Activated CD4-positive, alpha-beta T cell treated with anti-CD3 and anti-CD28 coated beads, Interleukin-2, amount 50 U/mL, for 16 hours (primary cell): ENCODE measurements at regions not wholly inside any gene's neighbourhood (a gene's known extent, or its start where the extent isn't known, plus 50 kb on each side); places are given as distances from the start of the nearest gene placed in this dataset.

Experiments
- DNase-seq: peaks from one replicate; pipeline ENCODE4 v3.0.0-alpha.2; 2020

- no peak for DNase-seq
Measured at GRCh38 chr5:88144219-88145001, 124.2 kb downstream of the TMEM161B start.

- DNase-seq = no peak
Measured at GRCh38 chr5:88143693-88144218, 124.9 kb downstream of the TMEM161B start.

GRCh38 chr5:88142886-88143692, 125.6 kb downstream of the TMEM161B start:
- no peak for DNase-seq

GRCh38 chr5:88142636-88142885, 126.1 kb downstream of the TMEM161B start:
- no peak for DNase-seq

DNA sequence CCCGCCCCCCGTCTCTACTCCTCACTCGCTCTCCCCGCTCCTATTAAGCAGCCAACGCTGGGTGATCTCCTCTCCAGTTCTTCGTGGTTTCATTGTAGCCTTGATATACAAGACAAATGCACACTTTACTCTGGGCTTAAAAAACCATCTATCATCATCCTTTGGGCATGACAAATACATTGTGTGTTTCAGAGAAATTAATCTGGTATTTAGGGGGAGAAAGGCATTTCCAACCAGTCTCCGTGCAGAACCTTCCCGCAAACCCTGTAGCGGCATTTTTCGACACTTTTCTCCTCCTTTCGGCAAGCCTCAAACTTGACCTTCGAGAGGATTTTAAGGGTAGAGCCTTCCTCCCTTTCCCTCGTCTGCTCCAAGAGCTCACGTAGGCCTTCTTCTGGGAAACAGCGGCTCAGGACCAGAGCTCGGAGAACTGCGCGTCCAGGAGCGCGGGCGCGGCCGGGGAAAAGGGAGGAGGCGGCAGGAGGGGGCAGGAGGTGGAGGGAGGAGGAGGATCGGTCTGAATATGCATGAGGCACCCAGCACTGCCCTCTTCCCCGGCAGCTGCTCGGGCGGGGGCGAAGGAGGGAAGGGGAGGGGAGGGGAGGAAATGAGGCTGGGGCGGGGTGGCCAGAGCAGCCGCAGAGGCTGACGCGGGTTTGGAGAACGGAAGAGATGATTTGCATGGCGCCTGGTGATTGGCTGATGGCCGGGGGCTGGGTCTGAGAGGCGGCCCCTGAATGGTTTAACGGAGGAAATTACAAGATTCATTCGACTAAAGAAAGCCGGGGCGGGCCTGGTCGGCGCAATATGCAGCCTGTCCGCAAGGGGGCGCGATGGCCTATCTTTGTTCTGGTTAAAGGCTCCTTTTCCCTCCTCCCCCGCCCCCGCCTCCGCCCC, 127.5 kb downstream of the TMEM161B start:
- DNase-seq = peak; percentile 97

- DNase-seq = no peak
Measured at GRCh38 chr5:88140396-88140855, 128.2 kb downstream of the TMEM161B start.

- no peak for DNase-seq
Measured at GRCh38 chr5:88130211-88130815, 138.3 kb downstream of the TMEM161B start.

DNA sequence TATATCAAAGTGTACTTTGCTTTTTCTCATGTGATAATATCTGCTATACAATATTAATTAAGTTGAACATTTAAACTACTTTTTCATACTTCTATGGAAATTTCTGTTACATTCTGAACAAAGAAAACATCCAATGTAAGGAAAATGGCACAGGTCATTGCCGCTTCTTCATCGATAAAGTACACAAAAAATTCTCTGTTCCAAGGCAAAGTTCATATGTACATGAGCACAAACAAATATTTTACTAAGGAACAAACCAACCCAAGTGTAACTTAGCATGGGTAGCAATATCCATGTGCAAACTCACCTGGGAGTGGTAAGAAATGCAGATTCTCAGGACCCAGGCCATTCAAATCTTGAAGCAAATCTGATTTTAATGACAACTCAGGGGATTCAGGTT, 139.8 kb downstream of the TMEM161B start:
- DNase-seq = no peak

DNA sequence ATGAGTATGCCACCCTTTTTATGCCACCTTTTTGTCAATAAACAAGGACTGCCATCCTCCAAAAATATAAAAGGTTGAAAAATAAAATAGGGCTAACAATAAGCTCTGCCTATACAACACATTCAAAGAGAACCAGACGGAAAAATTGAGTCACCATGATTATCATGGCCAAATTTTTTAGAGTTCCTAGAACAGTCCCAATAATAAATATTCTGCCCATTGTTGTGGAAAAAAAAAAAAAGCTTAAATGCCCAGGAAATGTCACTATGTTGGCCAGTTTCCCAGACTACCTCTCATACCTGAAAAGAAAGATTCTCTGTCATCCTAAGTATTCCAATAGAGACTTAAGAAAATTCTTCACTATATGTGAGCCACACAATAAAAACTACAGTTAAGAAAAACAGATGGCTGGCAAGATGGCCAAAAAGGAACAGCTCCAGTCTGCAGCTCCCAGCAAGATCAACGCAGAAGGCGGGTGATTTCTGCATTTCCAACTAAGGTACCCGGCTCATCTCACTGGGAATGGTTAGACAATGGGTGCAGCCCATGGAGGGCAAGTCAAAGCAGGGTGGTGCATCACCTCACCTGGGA, 149.0 kb downstream of the TMEM161B start:
- DNase-seq = no peak

DNA sequence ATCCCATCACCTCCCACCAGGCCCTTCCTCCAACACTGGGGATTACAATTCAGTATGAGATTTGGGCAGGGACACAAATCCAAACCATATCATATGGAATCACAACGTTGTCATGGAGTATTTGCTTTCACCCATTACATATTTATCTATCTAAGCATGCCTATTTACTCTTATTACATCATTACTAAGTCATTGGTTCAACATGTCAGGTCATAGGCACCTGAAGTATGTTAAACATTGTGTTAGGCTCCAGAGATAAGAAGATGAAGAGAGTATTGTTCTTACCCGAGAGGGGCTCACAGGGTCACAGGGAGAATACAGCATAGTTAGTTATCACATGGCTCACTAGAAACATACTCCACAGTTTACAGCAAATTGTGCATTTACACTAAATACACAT, 150.5 kb downstream of the TMEM161B start:
- DNase-seq = no peak

DNA sequence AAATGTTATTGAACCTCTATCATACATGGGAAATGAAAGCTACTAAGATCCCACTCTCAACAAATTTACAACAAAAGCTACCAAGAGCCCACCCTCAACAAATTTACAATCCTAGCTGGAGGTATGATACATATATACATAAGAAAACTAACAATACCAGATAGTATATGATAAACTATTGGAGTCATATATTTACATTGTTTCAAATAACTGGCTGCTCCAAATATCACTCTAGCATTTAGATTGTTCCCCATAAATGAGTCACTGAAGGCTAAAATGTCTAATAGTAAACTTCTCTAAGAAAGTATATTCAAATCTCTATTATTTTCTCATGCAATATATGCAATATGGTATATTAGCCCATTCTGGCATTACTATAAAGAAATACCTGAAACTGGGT, 151.1 kb downstream of the TMEM161B start:
- DNase-seq = no peak

DNA sequence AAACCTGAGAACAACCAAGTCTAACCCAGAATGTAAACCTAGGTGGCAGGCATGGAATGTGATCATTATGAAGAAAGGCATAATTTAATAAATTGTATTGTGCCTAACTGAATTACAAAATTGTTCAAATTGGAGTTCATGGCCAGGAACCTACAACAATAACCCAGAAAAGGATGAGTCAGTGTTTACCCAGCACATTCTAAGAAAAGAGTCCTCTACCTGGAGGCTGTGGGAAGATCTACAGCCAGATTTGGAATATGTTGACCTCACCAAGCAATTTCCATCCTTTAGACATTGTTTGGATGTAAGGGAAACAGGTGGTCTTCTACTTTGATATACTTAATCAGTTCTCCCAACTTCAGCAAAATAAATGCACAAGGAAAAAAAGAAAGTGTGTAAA, 152.2 kb downstream of the TMEM161B start:
- DNase-seq = no peak

GRCh38 chr5:88115211-88115610, 153.4 kb downstream of the TMEM161B start:
- no peak for DNase-seq

DNA sequence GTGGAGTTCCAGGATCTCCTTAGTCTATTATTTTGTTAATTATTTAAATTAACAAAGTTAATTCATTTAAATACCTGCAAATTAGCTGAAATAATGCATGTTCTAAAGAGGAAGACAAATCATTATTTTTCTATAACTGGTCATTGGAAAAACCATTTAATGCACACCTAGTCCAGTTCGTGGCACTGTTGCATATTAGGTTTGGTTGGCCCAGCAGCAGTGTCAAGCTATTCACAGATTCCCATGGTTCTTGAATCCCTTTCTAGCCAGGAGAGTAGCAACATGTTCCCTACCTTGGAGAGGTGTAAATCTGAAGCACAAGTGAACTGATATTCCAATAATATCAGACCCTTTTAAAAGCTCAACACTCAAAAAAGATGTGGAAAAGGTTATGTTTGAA, 155.2 kb downstream of the TMEM161B start:
- DNase-seq = no peak

- no peak for DNase-seq
Measured at GRCh38 chr5:88109818-88110217, 158.8 kb downstream of the TMEM161B start.

DNA sequence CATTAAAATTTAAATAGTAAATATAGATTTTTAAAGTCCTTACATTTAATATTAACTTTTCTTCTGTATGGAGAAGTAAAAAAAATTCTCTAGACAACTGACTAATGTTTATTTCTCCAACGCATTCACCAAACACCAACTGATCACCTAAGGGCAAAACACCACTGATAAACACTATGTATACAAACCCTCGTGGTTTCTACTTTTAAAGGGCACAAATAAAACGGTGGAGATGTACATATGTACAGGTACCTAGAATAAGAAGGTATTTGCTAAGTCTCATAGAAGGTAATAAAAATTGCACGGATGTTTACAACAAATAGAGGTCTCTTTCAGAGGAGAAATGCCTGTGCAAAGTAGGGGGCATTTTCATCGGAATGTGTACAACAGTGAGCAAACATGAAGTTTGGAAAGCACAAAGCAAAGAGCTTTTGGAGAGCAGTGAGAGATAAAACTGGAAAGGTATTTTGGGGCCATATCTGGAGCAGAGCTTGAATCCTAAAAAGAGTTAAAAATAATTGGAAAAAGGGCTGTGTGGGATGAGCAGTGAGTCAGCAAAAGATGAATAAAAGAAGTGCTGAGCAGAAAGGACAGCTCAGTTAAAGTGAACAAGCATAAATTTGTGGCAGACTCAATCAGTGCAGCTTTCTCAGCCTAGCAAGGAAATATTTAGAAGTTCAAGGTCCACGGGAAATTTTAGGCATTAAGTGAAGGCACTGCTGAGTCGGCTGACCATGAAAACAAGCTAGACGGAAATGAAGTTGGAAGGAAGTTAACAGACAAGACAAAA, 160.0 kb downstream of the TMEM161B start:
- no peak for DNase-seq

DNA sequence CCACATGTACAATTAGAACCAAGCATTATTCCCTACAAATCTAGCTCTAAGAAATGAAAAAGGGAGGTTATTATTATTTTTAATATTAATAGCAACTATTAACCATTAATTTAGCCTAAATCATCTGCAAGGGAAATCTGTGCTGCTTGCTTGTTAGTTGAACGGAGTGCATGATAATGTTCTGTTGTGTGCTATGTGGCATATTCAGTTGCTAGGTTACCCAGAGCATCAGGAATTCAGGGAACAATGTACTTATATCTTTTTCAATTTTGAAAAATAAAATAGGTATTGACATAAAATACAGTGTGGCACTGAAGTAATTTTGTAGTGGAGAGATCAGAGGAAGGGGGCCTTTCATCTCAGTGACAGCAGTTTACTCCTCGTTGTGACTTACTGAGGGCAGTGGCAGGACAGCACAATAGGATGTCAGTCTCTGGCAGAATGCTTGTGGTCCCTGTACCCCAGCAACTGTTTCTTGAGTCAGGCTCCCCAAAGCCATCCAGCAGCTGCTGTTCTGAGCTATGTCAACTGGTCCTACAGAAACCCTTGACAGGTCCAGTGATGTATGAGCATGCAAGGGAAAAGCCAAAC, 173.6 kb downstream of the TMEM161B start:
- DNase-seq = no peak

GRCh38 chr5:88094403-88094802, 174.2 kb downstream of the TMEM161B start:
- no peak for DNase-seq

GRCh38 chr5:88093765-88094164, 174.9 kb downstream of the TMEM161B start:
- no peak for DNase-seq

- no peak for DNase-seq
Measured at GRCh38 chr5:88092958-88093605, 175.6 kb downstream of the TMEM161B start.

DNA sequence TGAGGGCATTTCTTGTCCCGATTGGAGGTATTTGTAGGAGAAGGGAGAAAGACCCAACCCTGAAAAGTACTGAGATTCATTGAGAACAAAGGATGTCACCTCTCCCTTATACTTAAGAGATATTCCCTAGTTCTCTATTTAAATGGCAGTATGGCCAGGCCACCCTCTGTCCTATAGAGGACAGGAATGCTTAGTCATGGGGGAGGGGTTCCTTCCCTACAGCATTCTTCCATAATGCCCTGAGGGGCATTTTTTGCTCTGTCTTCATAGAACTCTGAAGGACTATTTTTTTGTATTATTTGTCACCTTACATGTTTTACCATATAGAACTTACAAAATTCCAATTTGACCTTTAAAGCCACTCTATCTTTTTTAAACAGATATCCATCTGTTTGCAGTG, 176.3 kb downstream of the TMEM161B start:
- DNase-seq = no peak
